Right lung (tissue), 2 donors: ENCODE measurements at regions not wholly inside any gene's neighbourhood (a gene's known extent, or its start where the extent isn't known, plus 50 kb on each side); places are given as distances from the start of the nearest gene placed in this dataset.
"Not testable (repeated sequence)": the region's sequence is repeated elsewhere in the genome, so short reads cannot be mapped to it uniquely, and the experiment has no call there.

Experiments used
- DNase-seq, 2 donors: peaks; one replicate each; pipeline ENCODE4 v3.0.0-alpha.2; 2013

- no peak for DNase-seq
These were observed 105.0 kb downstream of the OTUD1 start for GRCh38 chr10:23543691-23544380.

- not testable (repeated sequence) for DNase-seq
These were observed 107.0 kb downstream of the OTUD1 start for GRCh38 chr10:23545866-23546265.

- DNase-seq = no peak
These were observed 118.0 kb downstream of the OTUD1 start for GRCh38 chr10:23556727-23557440.

- no peak for DNase-seq
These were observed 118.9 kb downstream of the OTUD1 start for GRCh38 chr10:23557777-23558176.

GRCh38 chr10:23558361-23558799 lies 119.5 kb downstream of the OTUD1 start:
- DNase-seq = no peak

GRCh38 chr10:23568996-23569395 lies 130.1 kb downstream of the OTUD1 start:
- no peak for DNase-seq

GRCh38 chr10:23571884-23572283 lies 133.0 kb downstream of the OTUD1 start:
- DNase-seq = no peak

GRCh38 chr10:23581906-23582450 lies 143.1 kb downstream of the OTUD1 start:
- DNase-seq = no peak

- DNase-seq = no peak
These were observed 145.5 kb downstream of the OTUD1 start for GRCh38 chr10:23584396-23584795.

GRCh38 chr10:23585186-23585585 lies 146.3 kb downstream of the OTUD1 start:
- DNase-seq = no peak

GRCh38 chr10:23585666-23586065 lies 146.8 kb downstream of the OTUD1 start:
- no peak for DNase-seq

- DNase-seq = not testable (repeated sequence)
These were observed 156.4 kb downstream of the OTUD1 start for GRCh38 chr10:23595278-23595677.

- DNase-seq = no peak
These were observed 165.7 kb downstream of the OTUD1 start for GRCh38 chr10:23604613-23605012.

- no peak for DNase-seq
These were observed 167.6 kb downstream of the OTUD1 start for GRCh38 chr10:23606456-23606855.

GRCh38 chr10:23608926-23609325 lies 170.1 kb downstream of the OTUD1 start:
- DNase-seq = no peak

- no peak for DNase-seq
These were observed 171.9 kb downstream of the OTUD1 start for GRCh38 chr10:23610626-23611307.

GRCh38 chr10:23611308-23612029 lies 172.6 kb downstream of the OTUD1 start:
- no peak for DNase-seq

GRCh38 chr10:23613900-23614299 lies 175.0 kb downstream of the OTUD1 start:
- DNase-seq = no peak

GRCh38 chr10:23614483-23614882 lies 175.6 kb downstream of the OTUD1 start:
- DNase-seq = no peak

- DNase-seq = no peak
These were observed 191.5 kb downstream of the OTUD1 start for GRCh38 chr10:23630376-23630775.

GRCh38 chr10:23630885-23631284 lies 192.0 kb downstream of the OTUD1 start:
- no peak for DNase-seq
